DND-41 (cell line): ENCODE measurements at regions not wholly inside any gene's neighbourhood (a gene's known extent, or its start where the extent isn't known, plus 50 kb on each side); places are given as distances from the start of the nearest gene placed in this dataset.

Experiments used
- ATAC-seq: fragments of 200-7000 bp; cut with Tn5 transposase; 3 replicates; pipeline ENCODE4 v1.9.1; 2021; ENCODE audit warnings: low read depth; ENCODE audit not compliant: insufficient read depth
- DNase-seq: peaks from one replicate; pipeline ENCODE4 v3.0.0-alpha.2; 2020
- H2AFZ ChIP-seq: 2 replicates; pipeline ENCODE4 v1.6.0; 2012; ENCODE audit warnings: low read depth, low read length
- H3K27ac ChIP-seq: 2 replicates; pipeline ENCODE4 v1.5.1; 2012; ENCODE audit warnings: low read length, inconsistent platforms
- H3K27me3 ChIP-seq: fragments of 200-600 bp; sonication (generic); 2 replicates; pipeline ENCODE4 v1.6.0; 2012; ENCODE audit warnings: low read length, mild to moderate bottlenecking, inconsistent platforms; ENCODE audit not compliant: insufficient read depth, poor library complexity
- H3K36me3 ChIP-seq: 2 replicates; pipeline ENCODE4 v1.5.1; 2012; ENCODE audit warnings: low read length, inconsistent platforms; ENCODE audit not compliant: insufficient read depth
- H3K4me1 ChIP-seq: 2 replicates; pipeline ENCODE4 v1.5.1; 2012; ENCODE audit warnings: mild to moderate bottlenecking, low read length; ENCODE audit not compliant: insufficient read depth
- H3K4me2 ChIP-seq: 2 replicates; pipeline ENCODE4 v1.6.0; 2012; ENCODE audit warnings: mild to moderate bottlenecking, moderate library complexity, low read length, inconsistent platforms; ENCODE audit not compliant: insufficient read depth
- H3K4me3 ChIP-seq, 2 experiments: fragments of 200-600 bp in 1 of 2; shearing (Covaris generic) in 1 of 2; 2 replicates each; pipeline ENCODE4 v1.5.1; 2012 to 2016; ENCODE audit warnings: inconsistent platforms in 2 of 2, low read length in 2 of 2, mild to moderate bottlenecking in 2 of 2, low read depth in 1 of 2, moderate library complexity in 1 of 2
- H3K79me2 ChIP-seq: 2 replicates; pipeline ENCODE4 v1.6.0; 2012; ENCODE audit warnings: low read length, inconsistent platforms; ENCODE audit not compliant: insufficient read depth
- H3K9ac ChIP-seq: 2 replicates; pipeline ENCODE4 v1.6.0; 2012; ENCODE audit warnings: low read depth, mild to moderate bottlenecking, inconsistent platforms, low read length, moderate library complexity
- H3K9me3 ChIP-seq: 2 replicates; pipeline ENCODE4 v1.5.1; 2012; ENCODE audit warnings: low read length, moderate library complexity, mild to moderate bottlenecking, inconsistent platforms; ENCODE audit not compliant: insufficient read depth, severe bottlenecking
- H4K20me1 ChIP-seq: 2 replicates; pipeline ENCODE4 v1.6.0; 2012; ENCODE audit warnings: low read length; ENCODE audit not compliant: insufficient read depth
- CTCF ChIP-seq: IDR thresholded peaks from 2 replicates; pipeline ENCODE4 v1.5.1; 2012; ENCODE audit warnings: borderline replicate concordance, low read length, moderate library complexity, mild to moderate bottlenecking; ENCODE audit not compliant: poor library complexity, severe bottlenecking; ENCODE audit errors: extremely low read depth
- EZH2 ChIP-seq: IDR thresholded peaks from 3 replicates; pipeline ENCODE4 v1.6.1; 2012; ENCODE audit warnings: borderline replicate concordance, low read depth, mild to moderate bottlenecking, moderate library complexity, low read length, inconsistent platforms; ENCODE audit not compliant: severe bottlenecking

- no peak overlapping the region for H3K4me3 ChIP-seq
- no peaks in the 10 kb centered on the region for H3K36me3 ChIP-seq
- ATAC-seq (no peak), DNase-seq (no peak)
- no peaks in the 10 kb centered on the region for H4K20me1 ChIP-seq
- H3K79me2 ChIP-seq = no peaks in the 10 kb centered on the region
- no peaks in the 10 kb centered on the region for H3K27me3 ChIP-seq
- no peaks in the 10 kb centered on the region for H3K4me1 ChIP-seq
- H3K4me2 ChIP-seq = no peak overlapping the region
- no peak overlapping the region for H3K27ac ChIP-seq
- TF ChIP-seq EZH2 (no peak), CTCF (no peak)
- no peaks in the 10 kb centered on the region for H3K9me3 ChIP-seq
- no peak overlapping the region for H2AFZ ChIP-seq
- H3K9ac ChIP-seq = no peak overlapping the region
Measured at GRCh38 chrX:6778544-6779503, 243.9 kb upstream of the VCX3A start.

- TF ChIP-seq EZH2 (no peak), CTCF (no peak)
- Histone ChIP-seq H3K9ac (no peak overlapping the region), H3K36me3 (no peaks in the 10 kb centered on the region), H3K79me2 (no peaks in the 10 kb centered on the region), H3K4me1 (no peaks in the 10 kb centered on the region), H3K27me3 (no peaks in the 10 kb centered on the region), H3K9me3 (no peaks in the 10 kb centered on the region), H2AFZ (no peak overlapping the region), H3K27ac (no peak overlapping the region), H3K4me2 (no peak overlapping the region), H3K4me3 (no peak overlapping the region), H4K20me1 (no peaks in the 10 kb centered on the region)
- ATAC-seq = no peak
- DNase-seq = no peak
Measured at GRCh38 chrX:6777238-6778002, 242.5 kb upstream of the VCX3A start.

GRCh38 chrX:6770936-6771335, 236.0 kb upstream of the VCX3A start:
- H3K36me3 ChIP-seq = no peaks in the 10 kb centered on the region
- H3K4me1 ChIP-seq = peaks cover 5% of the 10 kb centered on the region
- no peak for ATAC-seq
- H3K9ac ChIP-seq = no peak overlapping the region
- H3K27me3 ChIP-seq = no peaks in the 10 kb centered on the region
- no peak overlapping the region for H2AFZ ChIP-seq
- H3K79me2 ChIP-seq = no peaks in the 10 kb centered on the region
- H3K4me2 ChIP-seq = no peak overlapping the region
- no peak for DNase-seq
- TF ChIP-seq CTCF = no peak
- no peak for TF ChIP-seq EZH2
- H4K20me1 ChIP-seq = no peaks in the 10 kb centered on the region
- no peak overlapping the region for H3K27ac ChIP-seq
- no peak overlapping the region for H3K4me3 ChIP-seq
- H3K9me3 ChIP-seq = peaks cover 3% of the 10 kb centered on the region
